Stimulated activated CD4-positive, alpha-beta T cell treated with anti-CD3 and anti-CD28 coated beads, Interleukin-2, amount 100 ng/mL, for 48 hours (primary cell): ENCODE measurements at regions not wholly inside any gene's neighbourhood (a gene's known extent, or its start where the extent isn't known, plus 50 kb on each side); places are given as distances from the start of the nearest gene placed in this dataset.
"Not testable (repeated sequence)": the region's sequence is repeated elsewhere in the genome, so short reads cannot be mapped to it uniquely, and the experiment has no call there.

Experiments
- DNase-seq, 2 donors: peaks; one replicate each; pipeline ENCODE4 v3.0.0-alpha.2; 2020

DNA sequence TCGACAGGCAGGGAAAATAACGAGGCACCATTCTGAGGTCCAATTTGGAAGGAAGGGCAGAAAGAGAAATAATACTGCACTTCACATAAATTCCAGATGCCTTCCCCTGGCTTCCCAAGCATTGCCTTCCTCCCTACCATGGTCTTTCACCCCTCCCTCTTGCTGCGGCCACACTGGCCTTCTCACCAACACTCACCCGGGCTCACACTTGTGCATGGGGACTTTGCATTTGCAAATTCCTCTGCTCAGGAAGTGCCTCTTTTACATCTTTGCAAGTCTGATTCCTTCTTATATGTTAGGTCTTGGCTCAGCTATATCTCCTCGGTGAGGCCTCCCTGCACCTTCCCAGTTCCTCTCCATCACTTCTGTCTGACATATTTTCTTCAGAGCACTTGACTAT is 199.4 kb downstream of the CHIC2 start:
- DNase-seq = no peak

DNA sequence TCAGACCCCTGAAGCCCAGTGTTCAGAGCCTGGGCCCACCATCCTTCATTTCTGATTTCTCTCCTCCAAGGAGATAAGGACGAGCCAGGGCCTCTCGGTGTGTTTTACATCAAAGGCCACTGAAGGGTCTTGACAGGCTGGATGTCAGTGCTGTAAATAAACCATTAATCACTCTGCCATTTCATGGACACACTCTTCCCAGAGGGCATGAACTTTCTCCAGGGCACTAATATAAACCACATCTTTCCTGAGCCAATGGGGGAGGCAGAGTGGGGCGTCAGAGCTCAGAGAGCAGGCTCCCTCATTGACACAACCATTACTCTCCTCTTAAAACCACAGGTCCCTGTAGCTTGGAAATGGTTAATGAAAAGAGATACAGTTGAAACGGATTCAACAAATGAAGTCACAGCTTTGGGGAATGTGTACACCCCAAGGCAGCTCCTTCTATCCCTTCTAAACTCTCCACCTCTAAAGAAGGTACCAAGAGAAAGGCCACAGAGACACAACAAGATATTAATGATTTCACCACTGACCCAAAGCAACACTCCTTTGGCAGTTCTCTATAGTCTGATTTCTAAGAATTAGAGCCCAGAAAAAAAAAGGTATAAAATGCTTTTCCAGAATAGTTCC is 200.6 kb downstream of the CHIC2 start:
- no peak for DNase-seq

- no peak for DNase-seq
These were observed 201.2 kb downstream of the CHIC2 start for GRCh38 chr4:53863158-53863557.

GRCh38 chr4:53861856-53862610 is 202.4 kb downstream of the CHIC2 start:
- DNase-seq = no peak

DNA sequence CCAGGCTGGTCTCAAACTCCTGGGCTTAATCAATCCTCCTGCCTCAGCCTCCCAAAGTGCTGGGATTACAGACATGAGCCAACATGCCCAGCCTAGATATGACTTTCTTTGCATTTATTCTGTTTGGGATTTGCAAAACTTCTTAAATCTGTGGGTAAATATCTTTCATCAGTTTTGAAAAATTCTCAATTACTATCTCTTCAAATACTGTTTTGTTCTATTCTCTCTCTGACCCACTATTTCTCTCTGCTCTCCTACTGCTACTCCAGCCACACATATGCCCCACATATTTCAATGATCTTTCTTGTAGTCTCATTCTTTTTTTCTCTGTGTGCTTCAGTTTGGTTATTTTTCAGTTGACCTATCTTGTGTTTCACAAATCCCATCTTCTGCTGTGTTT is 205.1 kb downstream of the CHIC2 start:
- DNase-seq = no peak

- DNase-seq = no peak
These were observed 205.7 kb downstream of the CHIC2 start for GRCh38 chr4:53858744-53859143.

DNA sequence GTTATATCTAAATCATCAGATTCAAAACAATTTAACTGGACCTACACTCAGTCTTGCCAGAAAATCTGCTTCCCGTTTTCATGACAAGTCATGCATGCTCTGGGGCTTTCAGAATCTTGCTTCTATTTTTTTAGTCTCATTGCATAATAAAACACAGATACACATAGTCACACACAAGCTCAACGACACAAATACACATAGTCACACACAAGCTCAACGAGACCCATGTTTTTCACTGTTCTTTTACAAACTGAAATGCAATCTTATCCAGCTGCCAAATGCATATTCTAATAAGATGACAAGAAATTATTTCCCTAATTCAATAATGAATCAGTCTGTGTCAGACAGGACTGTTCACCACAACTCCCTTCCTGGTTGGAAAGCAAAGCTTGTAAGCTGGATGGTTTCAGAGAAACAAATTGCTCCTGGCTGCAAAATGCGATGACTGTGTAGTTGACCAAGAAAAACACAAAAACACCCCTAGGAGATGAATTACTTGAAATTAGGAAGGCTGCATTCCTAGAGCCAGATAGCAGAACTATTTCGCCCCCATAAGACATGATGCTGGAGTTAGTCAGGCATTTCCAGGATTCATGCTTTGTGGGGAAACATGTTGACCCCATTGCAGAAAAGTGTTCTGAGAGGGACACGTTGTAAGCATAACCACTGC is 208.7 kb downstream of the CHIC2 start:
- no peak for DNase-seq

DNA sequence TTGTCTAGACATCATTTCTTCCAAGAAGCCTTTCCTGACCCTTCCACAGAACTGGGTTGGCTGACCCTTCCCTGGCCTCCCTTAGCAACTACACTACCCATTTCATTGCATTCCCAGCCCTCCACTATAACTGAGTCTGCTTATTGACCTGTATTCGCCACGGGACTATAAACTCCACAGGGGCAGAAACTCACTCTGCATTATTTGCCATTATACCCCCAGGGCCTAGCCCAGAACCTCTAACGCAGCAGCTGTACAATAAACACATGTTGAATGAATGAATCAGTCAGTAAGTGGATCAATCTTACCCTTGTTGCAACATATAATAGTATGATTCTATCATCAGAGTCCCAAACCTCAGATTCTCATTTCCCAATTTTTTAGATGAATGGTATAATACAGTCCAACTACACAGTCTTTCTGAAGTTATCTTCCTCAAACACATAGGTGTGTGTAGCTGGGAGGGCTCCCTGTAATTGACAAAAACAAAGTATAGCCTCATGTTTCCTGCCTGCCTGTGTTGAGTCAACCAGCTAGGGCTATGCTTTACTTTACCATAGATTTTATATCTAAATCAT is 209.3 kb downstream of the CHIC2 start:
- no peak for DNase-seq

GRCh38 chr4:53852343-53852742 is 212.1 kb downstream of the CHIC2 start:
- DNase-seq = no peak

DNA sequence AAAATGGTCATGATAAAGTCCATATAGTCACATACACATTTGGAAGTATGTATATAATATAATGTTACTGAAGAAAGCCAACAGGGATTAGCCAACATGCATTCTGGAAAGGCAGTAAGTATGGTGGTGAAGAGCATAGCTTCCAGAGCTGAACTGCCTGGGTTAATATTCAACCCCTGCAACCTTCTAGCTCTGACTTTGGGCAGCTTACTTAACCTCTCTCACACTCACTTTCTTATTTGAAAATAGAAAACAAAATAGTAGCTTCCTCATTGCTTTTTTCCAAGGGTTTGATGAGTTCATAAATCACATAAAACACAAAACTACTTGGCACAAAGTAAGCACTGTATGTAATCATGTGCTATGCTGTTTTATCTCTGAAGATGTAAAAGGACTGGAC is 216.4 kb downstream of the CHIC2 start:
- no peak for DNase-seq

GRCh38 chr4:53844551-53844950 is 219.9 kb downstream of the CHIC2 start:
- no peak for DNase-seq

GRCh38 chr4:53844133-53844532 is 220.3 kb downstream of the CHIC2 start:
- DNase-seq = no peak

GRCh38 chr4:53841711-53842110 is 222.7 kb downstream of the CHIC2 start:
- no peak for DNase-seq

DNA sequence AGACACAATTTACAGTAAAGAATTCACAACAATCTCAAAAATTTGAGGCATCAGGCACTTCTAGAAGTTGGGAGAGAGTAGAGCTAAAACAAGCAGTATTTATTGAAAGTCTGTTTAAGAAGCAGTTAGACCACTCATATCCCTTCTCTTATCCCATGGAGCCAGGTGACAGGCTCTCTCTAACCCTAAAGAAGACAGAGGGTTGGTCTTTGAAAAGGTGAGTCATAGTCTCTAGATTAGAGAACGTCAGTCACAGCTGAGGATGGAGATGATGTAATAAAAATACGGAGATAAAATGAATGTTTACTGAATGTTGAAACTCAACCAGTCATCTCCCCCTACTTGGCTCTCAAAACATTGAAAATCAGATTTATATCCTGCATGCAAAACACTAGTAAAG is 223.8 kb downstream of the CHIC2 start:
- DNase-seq = no peak

DNA sequence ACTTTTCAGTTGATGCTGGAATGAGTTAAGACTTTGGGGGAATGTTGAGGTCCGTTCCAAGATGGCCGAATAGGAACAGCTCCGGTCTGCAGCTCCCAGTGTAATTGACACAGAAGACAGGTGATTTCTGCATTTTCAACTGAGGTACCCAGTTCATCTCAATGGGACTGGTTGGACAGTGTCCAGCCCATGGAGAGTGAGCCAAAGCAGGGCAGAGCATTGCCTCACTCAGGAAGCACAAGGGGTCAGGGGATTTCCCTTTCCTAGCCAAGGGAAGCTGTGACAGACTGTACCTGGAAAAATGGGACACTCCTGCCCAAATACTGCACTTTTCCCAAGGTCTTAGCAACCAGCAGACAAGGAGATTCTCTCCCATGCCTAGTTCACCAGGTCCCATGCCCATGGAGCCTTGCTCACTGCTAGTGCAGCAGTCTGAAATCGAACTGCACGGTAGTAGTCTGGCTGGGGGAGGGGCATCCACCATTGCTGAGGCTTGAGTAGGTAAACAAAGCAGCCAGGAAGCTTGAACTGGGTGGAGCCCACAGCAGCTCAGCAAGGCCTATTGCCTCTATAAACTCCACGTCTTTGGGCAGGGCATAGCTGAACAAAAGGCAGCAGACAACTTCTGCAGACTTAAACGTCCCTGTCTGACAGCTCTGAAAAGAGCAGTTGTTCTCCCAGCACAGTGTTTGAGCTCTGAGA is 231.0 kb downstream of the CHIC2 start:
- DNase-seq = not testable (repeated sequence)

DNA sequence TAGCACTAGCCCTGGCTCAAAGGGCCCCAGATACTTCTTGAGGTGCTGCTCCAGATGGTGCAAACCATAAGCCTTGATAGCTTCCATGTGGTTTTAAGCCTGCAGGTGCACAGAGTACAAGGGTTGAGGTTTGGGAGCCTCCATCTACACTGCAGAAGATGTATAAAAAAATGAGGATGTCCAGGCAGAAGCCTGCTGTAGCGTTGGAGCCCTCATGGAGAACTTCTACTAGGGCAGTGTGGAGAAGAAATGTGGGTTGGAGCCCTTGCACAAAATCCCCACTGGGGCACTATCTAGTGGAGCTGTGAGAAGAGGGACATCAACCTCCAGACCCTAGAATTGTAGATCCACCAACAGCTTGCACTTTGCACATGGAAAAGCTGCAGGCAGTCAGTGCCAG is 231.9 kb downstream of the CHIC2 start:
- no peak for DNase-seq

- no peak for DNase-seq
These were observed 233.9 kb downstream of the CHIC2 start for GRCh38 chr4:53830511-53830910.

GRCh38 chr4:53821179-53821851 is 230.0 kb upstream of the LNX1 start:
- no peak for DNase-seq

DNA sequence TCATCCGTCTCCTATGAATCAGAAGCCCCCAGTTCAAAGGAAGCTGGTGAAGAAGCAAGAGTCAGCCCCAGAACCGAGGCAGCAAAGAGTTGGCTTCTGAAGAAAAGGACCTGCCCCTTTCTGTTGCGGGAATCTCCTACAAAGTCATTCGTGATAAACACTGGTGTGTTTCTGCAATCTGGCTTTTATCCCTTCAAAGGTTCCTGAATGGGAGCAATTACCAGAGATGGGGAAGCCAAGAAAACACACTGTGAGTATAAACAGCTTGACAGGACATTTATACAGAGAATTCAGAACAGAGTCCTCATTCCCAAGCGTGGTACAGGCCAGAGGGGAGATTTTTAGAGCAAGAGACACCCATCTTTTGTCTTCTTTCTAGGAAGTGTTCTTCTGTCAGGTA is 226.8 kb upstream of the LNX1 start:
- no peak for DNase-seq

GRCh38 chr4:53816561-53816960 is 225.3 kb upstream of the LNX1 start:
- no peak for DNase-seq

DNA sequence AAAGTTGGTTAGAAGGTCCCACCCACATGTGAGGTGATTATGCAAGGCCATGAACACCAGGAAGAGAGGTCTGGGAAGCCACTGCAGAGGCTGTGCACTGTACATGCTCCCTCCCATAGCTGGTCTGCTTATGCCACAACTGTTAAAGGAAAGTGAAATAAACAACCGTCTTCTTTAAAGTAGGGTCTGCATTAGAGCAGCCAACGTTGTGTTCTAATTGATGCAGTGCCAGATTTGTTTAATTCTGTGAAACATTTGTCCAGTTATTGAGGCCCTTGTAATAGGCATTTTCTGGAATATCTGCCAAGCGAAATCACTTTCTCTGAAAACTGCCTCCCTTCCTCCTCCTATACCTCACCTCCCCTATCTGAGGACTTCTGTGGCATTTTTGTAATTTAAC is 224.0 kb upstream of the LNX1 start:
- no peak for DNase-seq

DNA sequence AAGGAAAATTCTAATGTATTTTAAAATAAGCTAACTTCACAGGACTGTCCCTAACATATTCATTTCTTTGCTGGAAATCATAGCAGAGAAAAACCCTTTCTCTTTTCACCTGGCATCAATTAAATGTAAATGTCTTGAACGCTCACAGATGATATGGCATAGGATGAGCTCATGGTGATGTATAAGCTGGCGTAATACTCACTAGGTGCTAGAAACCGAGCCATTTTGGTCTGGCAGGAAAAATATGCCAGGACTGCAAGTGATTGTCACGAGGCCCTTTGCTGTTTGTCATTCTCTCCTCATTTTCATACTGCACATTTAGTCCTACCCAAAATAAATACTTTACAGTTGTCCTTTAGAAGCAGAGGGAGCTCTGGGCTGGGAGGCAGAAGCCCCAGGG is 222.7 kb upstream of the LNX1 start:
- no peak for DNase-seq

GRCh38 chr4:53810643-53811042 is 219.4 kb upstream of the LNX1 start:
- DNase-seq = no peak
